ENCODE measurements at regions not wholly inside any gene's neighbourhood (a gene's known extent, or its start where the extent isn't known, plus 50 kb on each side); places are given as distances from the start of the nearest gene placed in this dataset.

- TF ChIP-seq, protein P1, sequence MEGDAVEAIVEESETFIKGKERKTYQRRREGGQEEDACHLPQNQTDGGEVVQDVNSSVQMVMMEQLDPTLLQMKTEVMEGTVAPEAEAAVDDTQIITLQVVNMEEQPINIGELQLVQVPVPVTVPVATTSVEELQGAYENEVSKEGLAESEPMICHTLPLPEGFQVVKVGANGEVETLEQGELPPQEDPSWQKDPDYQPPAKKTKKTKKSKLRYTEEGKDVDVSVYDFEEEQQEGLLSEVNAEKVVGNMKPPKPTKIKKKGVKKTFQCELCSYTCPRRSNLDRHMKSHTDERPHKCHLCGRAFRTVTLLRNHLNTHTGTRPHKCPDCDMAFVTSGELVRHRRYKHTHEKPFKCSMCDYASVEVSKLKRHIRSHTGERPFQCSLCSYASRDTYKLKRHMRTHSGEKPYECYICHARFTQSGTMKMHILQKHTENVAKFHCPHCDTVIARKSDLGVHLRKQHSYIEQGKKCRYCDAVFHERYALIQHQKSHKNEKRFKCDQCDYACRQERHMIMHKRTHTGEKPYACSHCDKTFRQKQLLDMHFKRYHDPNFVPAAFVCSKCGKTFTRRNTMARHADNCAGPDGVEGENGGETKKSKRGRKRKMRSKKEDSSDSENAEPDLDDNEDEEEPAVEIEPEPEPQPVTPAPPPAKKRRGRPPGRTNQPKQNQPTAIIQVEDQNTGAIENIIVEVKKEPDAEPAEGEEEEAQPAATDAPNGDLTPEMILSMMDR (IDR thresholded peaks at IDR 0.05 in 2 of 3, conservative IDR thresholded peaks at IDR 0.05 in 1 of 3; ENCODE audit: insufficient read depth in 2 of 3, low read depth in 1 of 3, low read length in 3 of 3), result no peak
- TF ChIP-seq ZBTB11 (CRISPR knock-in tag; IDR thresholded peaks at IDR 0.05) (no peak), MYNN (IDR thresholded peaks at IDR 0.05) (no peak), MYNN (CRISPR knock-in tag; IDR thresholded peaks at IDR 0.05) (no peak), POLR2AphosphoS5 (IDR thresholded peaks at IDR 0.05; ENCODE audit: control insufficient read depth, insufficient read depth, low read depth, low read length) (no peak), PTBP1 (IDR thresholded peaks at IDR 0.05; ENCODE audit: low read depth, low read length) (no peak), TCF7L2 (IDR thresholded peaks at IDR 0.05; ENCODE audit: low read depth, low read length) (no peak), GABPA (tag; conservative IDR thresholded peaks at IDR 0.05; ENCODE audit: low read depth) (no peak), CLOCK (CRISPR knock-in tag; IDR thresholded peaks at IDR 0.05; ENCODE audit: borderline replicate concordance) (no peak), ZNF589 (CRISPR knock-in tag; IDR thresholded peaks at IDR 0.05; ENCODE audit: low read depth) (no peak), SAFB (IDR thresholded peaks at IDR 0.05; ENCODE audit: borderline replicate concordance, low read depth, low read length) (no peak), RAD21 (CRISPR knock-in tag; conservative IDR thresholded peaks at IDR 0.05 in 1 of 2, IDR thresholded peaks at IDR 0.05 in 1 of 2) (no peak), MEF2A (IDR thresholded peaks at IDR 0.05; ENCODE audit: control insufficient read depth, low read depth, low read length) (no peak)
- TF ChIP-seq, protein P2, sequence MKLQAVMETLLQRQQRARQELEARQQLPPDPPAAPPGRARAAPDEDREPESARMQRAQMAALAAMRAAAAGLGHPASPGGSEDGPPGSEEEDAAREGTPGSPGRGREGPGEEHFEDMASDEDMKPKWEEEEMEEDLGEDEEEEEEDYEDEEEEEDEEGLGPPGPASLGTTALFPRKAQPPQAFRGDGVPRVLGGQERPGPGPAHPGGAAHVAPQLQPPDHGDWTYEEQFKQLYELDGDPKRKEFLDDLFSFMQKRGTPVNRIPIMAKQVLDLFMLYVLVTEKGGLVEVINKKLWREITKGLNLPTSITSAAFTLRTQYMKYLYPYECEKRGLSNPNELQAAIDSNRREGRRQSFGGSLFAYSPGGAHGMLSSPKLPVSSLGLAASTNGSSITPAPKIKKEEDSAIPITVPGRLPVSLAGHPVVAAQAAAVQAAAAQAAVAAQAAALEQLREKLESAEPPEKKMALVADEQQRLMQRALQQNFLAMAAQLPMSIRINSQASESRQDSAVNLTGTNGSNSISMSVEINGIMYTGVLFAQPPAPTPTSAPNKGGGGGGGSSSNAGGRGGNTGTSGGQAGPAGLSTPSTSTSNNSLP (IDR thresholded peaks at IDR 0.05; ENCODE audit: borderline replicate concordance, low read depth, low read length), result no peak
These were observed 322.1 kb downstream of the TLL1 start for GRCh38 chr4:166195101-166195500.
